H1 (cell line): ENCODE measurements at regions not wholly inside any gene's neighbourhood (a gene's known extent, or its start where the extent isn't known, plus 50 kb on each side); places are given as distances from the start of the nearest gene placed in this dataset.
"Not testable (repeated sequence)": the region's sequence is repeated elsewhere in the genome, so short reads cannot be mapped to it uniquely, and the experiment has no call there.

ENCODE experiments used
- CTCF ChIA-PET: fragments of 300-600 bp; sonication (Branson Sonifier 250); formaldehyde crosslinking; loops from one replicate; lab custom pipeline; 2021; ENCODE audit not compliant: partially characterized antibody; lab: Charles Lee
- POLR2A ChIA-PET: fragments of 300-600 bp; sonication (Branson Sonifier 250); formaldehyde crosslinking; loops from one replicate; lab custom pipeline; 2021; ENCODE audit warnings: inconsistent platforms; ENCODE audit not compliant: partially characterized antibody; lab: Charles Lee
- DNase-seq, 2 experiments: peaks; one replicate each; pipeline versions ENCODE4 v3.0.0 to v3.0.0-alpha.2; 2010 to 2022; ENCODE audit warnings: low spot score in 2 of 2, low read depth in 1 of 2, mixed read lengths in 1 of 2
- FAIRE-seq: peaks from 2 replicates; lab custom pipeline; 2011; peaks lifted over from hg19 to GRCh38; lab: Jason Lieb, UNC
- H2AFZ ChIP-seq: 2 replicates; pipeline ENCODE4 v1.8.1; 2012; ENCODE audit warnings: low read length, inconsistent platforms
- H2AK5ac ChIP-seq: 2 replicates; pipeline ENCODE4 v1.6.1; 2013; ENCODE audit warnings: low read depth, low read length
- H2BK120ac ChIP-seq: replicated peaks from 2 replicates; pipeline ENCODE3; 2013; ENCODE audit warnings: low read depth, low read length, inconsistent platforms
- H2BK12ac ChIP-seq: 2 replicates; pipeline ENCODE4 v1.6.1; 2013; ENCODE audit warnings: low read depth, low read length
- H2BK15ac ChIP-seq: 2 replicates; pipeline ENCODE4 v1.6.1; 2013; ENCODE audit warnings: low read length
- H2BK20ac ChIP-seq: 2 replicates; pipeline ENCODE4 v1.6.1; 2013; ENCODE audit warnings: low read length
- H2BK5ac ChIP-seq: 2 replicates; pipeline ENCODE4 v1.6.1; 2013; ENCODE audit warnings: low read depth, low read length
- H3K14ac ChIP-seq: 2 replicates; pipeline ENCODE4 v1.6.1; 2013; ENCODE audit warnings: inconsistent platforms; ENCODE audit not compliant: insufficient read length
- H3K18ac ChIP-seq: 2 replicates; pipeline ENCODE4 v1.6.1; 2013; ENCODE audit warnings: low read length; ENCODE audit errors: extremely low read depth
- H3K23ac ChIP-seq: 2 replicates; pipeline ENCODE4 v1.6.1; 2013; ENCODE audit warnings: inconsistent platforms; ENCODE audit not compliant: insufficient read length
- H3K23me2 ChIP-seq: 2 replicates; pipeline ENCODE4 v1.6.1; 2013; ENCODE audit warnings: low read depth, low read length
- H3K27ac ChIP-seq: 2 replicates; pipeline ENCODE4 v1.6.1; 2011; ENCODE audit warnings: low read depth, low read length, inconsistent platforms
- H3K27me3 ChIP-seq, 4 experiments: replicated peaks in 1 of 4; 1 replicate in 1 of 4; 2 replicates in 3 of 4; pipeline versions ENCODE4 v1.6.1 to v1.8.1; 2011 to 2013; ENCODE audit warnings: low read length in 3 of 4, mild to moderate bottlenecking in 3 of 4, inconsistent platforms in 2 of 4, mixed read lengths in 2 of 4, moderate library complexity in 1 of 4; ENCODE audit not compliant: control insufficient read depth in 3 of 4, insufficient read depth in 3 of 4; ENCODE audit errors: extremely low read depth in 1 of 4
- H3K36me3 ChIP-seq, 4 experiments: 2 replicates each; pipeline versions ENCODE4 v1.6.1 to v1.8.1; 2011 to 2013; ENCODE audit warnings: mild to moderate bottlenecking in 4 of 4, low read length in 3 of 4, moderate library complexity in 2 of 4, control low read depth in 1 of 4, inconsistent platforms in 1 of 4; ENCODE audit not compliant: insufficient read depth in 4 of 4, control insufficient read depth in 2 of 4
- H3K4ac ChIP-seq: replicated peaks from 2 replicates; pipeline ENCODE3; 2013; ENCODE audit warnings: low read length, low read depth, mixed read lengths, inconsistent platforms; ENCODE audit not compliant: insufficient read length
- H3K4me1 ChIP-seq, 4 experiments: replicated peaks in 1 of 4; 1 replicate in 1 of 4; 2 replicates in 3 of 4; pipeline versions ENCODE4 v1.6.1 to v1.8.1; 2011 to 2013; ENCODE audit warnings: low read length in 3 of 4, inconsistent platforms in 2 of 4, mixed read lengths in 1 of 4; ENCODE audit not compliant: insufficient read depth in 4 of 4, control insufficient read depth in 3 of 4
- H3K4me2 ChIP-seq, 2 experiments: 2 replicates each; pipeline versions ENCODE4 v1.6.1 to v1.8.1; 2011 to 2013; ENCODE audit warnings: low read depth in 2 of 2, low read length in 2 of 2, control low read depth in 1 of 2, inconsistent platforms in 1 of 2, mild to moderate bottlenecking in 1 of 2; ENCODE audit not compliant: insufficient read depth in 1 of 2
- H3K4me3 ChIP-seq, 4 experiments: fragments of 200-600, 300-600 bp in 1 of 4; sonication (generic), shearing (Covaris generic), sonication (Bioruptor Twin) in 1 of 4; 2 replicates each; pipeline versions ENCODE4 v1.5.1 to v1.8.1; 2011 to 2016; ENCODE audit warnings: low read length in 4 of 4, low read depth in 3 of 4, control low read depth in 2 of 4, inconsistent platforms in 2 of 4, mild to moderate bottlenecking in 2 of 4, mixed read lengths in 1 of 4, moderate library complexity in 1 of 4; ENCODE audit not compliant: insufficient read depth in 2 of 4; ENCODE audit errors: extremely low read depth in 1 of 4
- H3K56ac ChIP-seq: replicated peaks from 2 replicates; pipeline ENCODE3; 2013; ENCODE audit warnings: low read depth, mild to moderate bottlenecking, mixed read lengths, low read length, inconsistent platforms; ENCODE audit not compliant: insufficient read length
- H3K79me1 ChIP-seq: 2 replicates; pipeline ENCODE4 v1.6.1; 2013; ENCODE audit warnings: low read depth, low read length, control low read depth
- H3K79me2 ChIP-seq, 2 experiments: 2 replicates each; pipeline versions ENCODE4 v1.6.1 to v1.8.1; 2012 to 2013; ENCODE audit warnings: low read length in 2 of 2, mild to moderate bottlenecking in 2 of 2, inconsistent platforms in 1 of 2; ENCODE audit not compliant: insufficient read depth in 2 of 2, control insufficient read depth in 1 of 2
- H3K9ac ChIP-seq, 4 experiments: replicated peaks in 1 of 4; 1 replicate in 1 of 4; 2 replicates in 3 of 4; pipeline versions ENCODE4 v1.6.1 to v1.8.1; 2011 to 2013; ENCODE audit warnings: low read depth in 3 of 4, low read length in 3 of 4, control low read depth in 2 of 4, mild to moderate bottlenecking in 2 of 4, moderate library complexity in 2 of 4, inconsistent platforms in 1 of 4; ENCODE audit errors: extremely low read depth in 1 of 4
- H3K9me3 ChIP-seq, 2 experiments: 2 replicates each; pipeline versions ENCODE4 v1.6.1 to v1.8.1; 2012 to 2013; ENCODE audit warnings: mild to moderate bottlenecking in 2 of 2, moderate library complexity in 2 of 2, control low read depth in 1 of 2, inconsistent platforms in 1 of 2, low read depth in 1 of 2, low read length in 1 of 2, mixed read lengths in 1 of 2; ENCODE audit not compliant: insufficient read depth in 2 of 2
- H4K20me1 ChIP-seq, 2 experiments: replicated peaks in 1 of 2; 2 replicates each; pipeline versions ENCODE3 to v1.8.1; 2011 to 2013; ENCODE audit warnings: inconsistent platforms in 2 of 2, low read length in 2 of 2, mild to moderate bottlenecking in 1 of 2; ENCODE audit not compliant: insufficient read depth in 2 of 2, control insufficient read depth in 1 of 2
- H4K5ac ChIP-seq: 2 replicates; pipeline ENCODE4 v1.6.1; 2013; ENCODE audit warnings: low read length, low read depth, mixed read lengths, inconsistent platforms; ENCODE audit not compliant: insufficient read length
- H4K8ac ChIP-seq: 2 replicates; pipeline ENCODE4 v1.8.0; 2013; ENCODE audit warnings: mild to moderate bottlenecking, moderate library complexity, low read length, inconsistent platforms; ENCODE audit not compliant: insufficient read depth; ENCODE audit errors: extremely low read depth
- H4K91ac ChIP-seq: replicated peaks from 2 replicates; pipeline ENCODE3; 2013; ENCODE audit warnings: low read length, mixed read lengths, inconsistent platforms; ENCODE audit not compliant: insufficient read length
- CBX5 ChIP-seq: fragments of 300-800, 300-1000 bp; sonication (generic); IDR thresholded peaks from 2 replicates; pipeline ENCODE4 v1.7.1; 2016; ENCODE audit warnings: antibody characterized with exemption, low read length, low read depth
- CTBP2 ChIP-seq: IDR thresholded peaks from 2 replicates; pipeline ENCODE4 v1.7.0; 2011; ENCODE audit warnings: borderline replicate concordance, mild to moderate bottlenecking, moderate library complexity, mixed read lengths, low read length; ENCODE audit not compliant: insufficient read depth, insufficient read length
- RAD21 ChIP-seq, 2 experiments: IDR thresholded peaks in 1 of 2; conservative IDR thresholded peaks in 1 of 2; 2 replicates each; pipeline ENCODE4 v1.6.1; 2011; ENCODE audit warnings: low read depth in 2 of 2, low read length in 2 of 2, improper control_type of control experiment in 1 of 2, inconsistent platforms in 1 of 2, mild to moderate bottlenecking in 1 of 2, moderate library complexity in 1 of 2
- TAF7 ChIP-seq: optimal IDR thresholded peaks from 2 replicates; pipeline ENCODE3; 2011; ENCODE audit warnings: low read depth, mild to moderate bottlenecking, inconsistent platforms, low read length, moderate library complexity, borderline replicate concordance
- whole genome bisulfite sequencing, 2 experiments: shearing (Covaris generic) in 1 of 2; methylation state at CpG; one replicate each; pipeline versions ENCODE4 v1.1.6 to v1.1.7; 2013 to 2015; ENCODE audit warnings: low lambda C conversion rate in 2 of 2, mixed read lengths in 2 of 2, inconsistent platforms in 1 of 2, low coverage in 1 of 2, missing lambda C conversion rate in 1 of 2; ENCODE audit not compliant: insufficient replicate concordance in 2 of 2, insufficient coverage in 1 of 2, insufficient read length in 1 of 2; ENCODE audit errors: extremely low coverage in 1 of 2, missing lambda C conversion rate in 1 of 2; 5-methylcytosine and 5-hydroxymethylcytosine counted together

- TF ChIP-seq RAD21 (IDR thresholded peaks at IDR 0.05 in 1 of 2, conservative IDR thresholded peaks at IDR 0.05 in 1 of 2; ENCODE audit: low read depth in 2 of 2, low read length in 2 of 2), result no peak
- TF ChIP-seq TAF7, result no peak
- no peak for TF ChIP-seq CTBP2
- no peak for TF ChIP-seq CBX5
Measured at GRCh38 chr5:44969825-44970224, 161.1 kb downstream of the MRPS30 start (continued).

GRCh38 chr5:44970963-44971362, 162.2 kb downstream of the MRPS30 start:
- H4K5ac ChIP-seq, H3K56ac ChIP-seq, H2BK15ac ChIP-seq, H4K20me1 ChIP-seq, H3K4me3 ChIP-seq, H3K18ac ChIP-seq, H3K4ac ChIP-seq, DNase-seq, H4K8ac ChIP-seq, H3K23ac ChIP-seq, POLR2A ChIA-PET, H3K27me3 ChIP-seq, H3K79me1 ChIP-seq, H2BK20ac ChIP-seq, H3K9me3 ChIP-seq, H3K36me3 ChIP-seq, H3K4me2 ChIP-seq, H3K23me2 ChIP-seq, H3K79me2 ChIP-seq, H4K91ac ChIP-seq, H2AFZ ChIP-seq, H2BK12ac ChIP-seq, H2BK5ac ChIP-seq, H3K9ac ChIP-seq, H3K4me1 ChIP-seq, FAIRE-seq, H2AK5ac ChIP-seq, H3K14ac ChIP-seq, H2BK120ac ChIP-seq, H3K27ac ChIP-seq: not testable (repeated sequence)
- WGBS, 2 experiments, result 86% methylated on average over 2 of the region's 2 CpGs; no CpG with 5 or more reads in 1 of the 2 experiments
- CTCF ChIA-PET, result interaction anchor here (1.8 kb wide), 1 partner anchor 18 kb away, joined by 5 read pairs; no protein-coding TSS in a partner anchor
